Fibroblast of pulmonary artery (primary cell): ENCODE measurements at regions not wholly inside any gene's neighbourhood (a gene's known extent, or its start where the extent isn't known, plus 50 kb on each side); places are given as distances from the start of the nearest gene placed in this dataset.
"Not testable (repeated sequence)": the region's sequence is repeated elsewhere in the genome, so short reads cannot be mapped to it uniquely, and the experiment has no call there.

Experiments
- DNase-seq: peaks from one replicate; pipeline ENCODE4 v3.0.0-alpha.2; 2010; ENCODE audit warnings: low read depth
- H3K4me3 ChIP-seq: replicated peaks from 2 replicates; pipeline ENCODE4 v1.5.1; 2011; ENCODE audit warnings: low read depth, mild to moderate bottlenecking, control low read depth, low read length, moderate library complexity
- CTCF ChIP-seq: IDR thresholded peaks from 2 replicates; pipeline ENCODE4 v1.5.1; 2011; ENCODE audit warnings: mild to moderate bottlenecking, control low read depth, low read length, inconsistent platforms; ENCODE audit errors: missing control alignments

DNA sequence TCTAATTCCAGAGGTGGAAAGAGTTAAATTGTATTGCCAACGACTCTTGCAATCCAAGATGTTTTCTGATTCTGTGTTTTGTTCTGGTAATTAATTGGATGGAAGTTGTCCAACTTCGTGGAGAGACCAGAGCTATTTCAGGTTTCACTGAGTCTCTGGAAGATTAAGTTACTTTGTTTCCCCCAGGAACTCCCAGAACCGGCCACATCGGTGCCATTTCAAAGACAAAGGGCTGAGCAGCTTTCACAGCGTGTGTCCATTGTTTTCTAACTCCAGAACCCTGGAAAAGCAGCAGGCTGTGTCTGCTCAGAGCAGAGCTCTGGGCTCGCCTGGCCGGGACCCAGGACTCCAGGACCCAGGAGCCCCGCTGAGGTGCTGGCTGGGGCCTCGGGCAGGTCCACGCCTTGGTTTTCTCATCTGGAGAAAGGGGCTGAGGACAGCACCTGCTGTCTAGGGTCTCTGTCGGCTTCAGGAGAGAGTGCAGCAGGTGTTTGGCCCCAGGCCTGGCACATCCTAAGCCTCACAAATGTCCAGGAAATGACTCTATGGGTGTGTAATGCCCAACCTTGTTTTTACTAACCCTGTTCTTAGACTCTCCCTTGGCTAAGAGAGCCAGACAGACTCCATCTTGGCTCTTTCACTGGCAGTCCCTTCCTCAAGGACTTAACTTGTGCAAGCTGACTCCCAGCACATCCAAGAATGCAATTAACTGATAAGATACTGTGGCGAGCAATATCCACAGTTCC lies 86.0 kb upstream of the SFSWAP start:
- not testable (repeated sequence) for DNase-seq, H3K4me3 ChIP-seq

- DNase-seq, H3K4me3 ChIP-seq: not testable (repeated sequence)
Observed at GRCh38 chr12:131625966-131626722, 84.7 kb upstream of the SFSWAP start.

DNA sequence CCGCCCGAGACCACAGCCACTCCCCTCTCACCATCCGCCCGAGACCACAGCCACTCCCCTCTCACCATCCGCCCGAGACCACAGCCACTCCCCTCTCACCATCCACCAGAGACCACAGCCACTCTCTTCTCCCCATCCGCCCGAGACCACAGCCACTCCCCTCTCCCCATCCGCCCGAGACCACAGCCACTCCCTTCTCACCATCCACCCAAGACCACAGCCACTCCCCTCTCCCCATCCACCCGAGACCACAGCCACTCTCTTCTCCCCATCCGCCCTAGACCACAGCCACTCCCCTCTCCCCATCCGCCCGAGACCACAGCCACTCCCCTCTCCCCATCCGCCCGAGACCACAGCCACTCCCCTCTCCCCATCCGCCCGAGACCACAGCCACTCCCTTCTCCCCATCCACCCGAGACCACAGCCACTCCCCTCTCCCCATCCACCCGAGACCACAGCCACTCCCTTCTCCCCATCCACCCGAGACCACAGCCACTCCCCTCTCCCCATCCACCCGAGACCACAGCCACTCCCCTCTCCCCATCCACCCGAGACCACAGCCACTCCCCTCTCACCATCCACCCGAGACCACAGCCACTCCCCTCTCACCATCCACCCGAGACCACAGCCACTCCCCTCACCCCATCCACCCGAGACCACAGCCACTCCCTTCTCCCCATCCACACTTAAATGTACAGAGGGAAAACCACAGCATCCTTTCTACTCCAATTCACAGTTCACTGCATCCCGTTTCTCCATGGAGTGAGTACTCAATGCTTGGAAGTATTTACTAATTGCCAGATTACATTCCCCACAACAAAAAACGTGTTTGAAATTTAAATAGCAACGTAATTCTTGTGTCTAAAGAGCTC lies 83.5 kb upstream of the SFSWAP start:
- H3K4me3 ChIP-seq, DNase-seq: not testable (repeated sequence)

GRCh38 chr12:131628023-131628740 lies 82.7 kb upstream of the SFSWAP start:
- no peak for TF ChIP-seq CTCF
- no peak for DNase-seq
- H3K4me3 ChIP-seq = no peak overlapping the region

- no peak for DNase-seq
- no peak overlapping the region for H3K4me3 ChIP-seq
- TF ChIP-seq CTCF = no peak
Observed at GRCh38 chr12:131628766-131629448, 82.0 kb upstream of the SFSWAP start.

GRCh38 chr12:131631230-131631629 lies 79.7 kb upstream of the SFSWAP start:
- no peak for DNase-seq
- no peak overlapping the region for H3K4me3 ChIP-seq
- no peak for TF ChIP-seq CTCF

DNA sequence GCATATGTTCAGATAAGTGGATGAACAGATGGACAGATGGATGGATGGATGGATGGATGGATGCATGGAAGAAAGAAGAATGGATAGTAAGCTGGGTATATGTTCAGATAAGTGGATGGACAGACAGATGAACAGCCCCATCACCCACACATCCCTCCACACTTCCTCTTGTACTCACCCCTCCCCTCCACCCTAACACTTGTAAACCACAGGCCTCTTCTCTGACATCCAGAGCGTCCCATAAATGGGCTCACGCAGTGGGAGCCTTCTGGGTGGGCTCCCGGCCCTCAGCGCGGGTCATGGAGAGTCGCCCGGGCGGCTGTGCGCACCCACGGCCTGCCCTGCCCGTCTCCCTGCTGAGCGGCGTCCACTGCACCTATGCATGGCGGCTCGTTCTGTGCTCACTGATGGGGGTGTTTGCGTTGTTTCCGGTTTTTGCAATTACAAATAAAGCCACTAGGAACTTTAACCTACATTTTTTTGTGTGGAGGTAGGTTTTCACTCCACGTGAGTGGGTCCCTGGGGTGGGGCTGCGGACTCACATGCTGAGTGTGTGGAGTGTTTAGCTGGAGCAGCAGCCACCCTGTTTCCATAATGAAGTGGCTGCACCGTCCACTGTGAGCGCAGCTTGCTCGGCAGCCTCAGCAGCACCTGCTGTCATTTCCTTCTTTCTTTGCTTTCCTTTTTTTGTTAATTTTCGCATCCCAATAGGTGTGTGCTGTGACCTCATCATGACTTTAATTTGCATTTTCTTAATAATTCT lies 78.8 kb upstream of the SFSWAP start:
- not testable (repeated sequence) for H3K4me3 ChIP-seq, DNase-seq

GRCh38 chr12:131632652-131633023 lies 78.3 kb upstream of the SFSWAP start:
- DNase-seq, H3K4me3 ChIP-seq: not testable (repeated sequence)

DNA sequence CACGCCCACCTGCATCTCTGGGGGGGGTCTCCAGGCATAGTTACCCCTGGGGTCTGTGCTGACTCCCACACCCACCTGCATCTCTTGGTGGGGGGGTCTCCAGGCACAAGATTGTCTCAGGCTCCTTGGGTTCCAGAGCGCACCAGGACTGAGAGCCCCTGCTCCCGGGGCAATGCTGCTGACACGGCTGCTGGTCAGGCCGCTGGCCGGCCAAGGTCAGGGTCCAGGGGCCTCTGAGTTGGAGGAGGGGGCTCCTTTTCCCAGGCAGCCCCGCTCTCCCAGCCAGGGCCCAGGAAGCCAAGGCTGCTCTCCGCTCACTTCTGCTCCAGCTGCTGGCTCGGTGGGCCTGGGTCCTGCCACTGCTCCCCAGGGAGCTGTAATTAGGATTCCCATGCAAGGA lies 77.3 kb upstream of the SFSWAP start:
- H3K4me3 ChIP-seq = not testable (repeated sequence)

More for the DNA sequence above, 77.3 kb upstream of the SFSWAP start:
- not testable (repeated sequence) for DNase-seq
